ENCODE measurements at regions not wholly inside any gene's neighbourhood (a gene's known extent, or its start where the extent isn't known, plus 50 kb on each side); places are given as distances from the start of the nearest gene placed in this dataset.

DNA sequence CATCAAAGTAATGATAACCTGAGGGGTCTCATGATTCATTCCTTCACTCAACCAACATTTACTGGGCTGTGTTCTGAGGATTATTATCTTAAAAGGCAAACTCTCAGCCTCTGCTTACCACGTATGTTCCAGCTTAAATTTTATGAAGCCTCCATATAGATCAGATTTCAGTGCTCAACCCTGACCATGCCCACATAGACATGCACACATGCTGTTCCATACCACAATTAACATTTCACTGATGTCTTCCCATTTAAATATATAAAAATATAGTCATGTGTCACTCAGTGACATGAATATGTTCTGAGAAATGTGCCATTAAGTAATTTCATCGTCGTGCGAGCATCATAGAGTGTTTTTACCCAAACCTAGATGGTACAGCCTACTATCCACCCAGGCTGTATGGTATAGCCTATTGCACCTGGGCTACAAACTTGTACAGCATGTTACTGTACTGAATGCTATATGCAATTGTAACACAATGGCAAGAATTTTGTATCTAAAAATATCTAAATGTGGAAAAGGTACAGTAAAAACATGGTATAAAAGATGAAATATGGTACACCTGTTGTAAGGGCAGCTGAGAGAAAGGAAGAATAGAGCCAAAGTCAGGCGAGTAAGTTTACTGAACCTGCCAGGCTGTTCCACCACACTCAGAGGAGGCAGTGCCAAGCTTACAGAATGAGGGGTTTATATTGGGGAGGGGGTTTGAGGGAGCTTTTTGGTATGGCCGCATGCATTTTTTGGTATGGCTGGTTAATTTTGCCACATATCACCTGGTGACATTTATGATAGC lies 134.7 kb upstream of the ETV3 start:
- Histone ChIP-seq H3K27me3 (replicated peaks; ENCODE audit: insufficient read depth) (no peaks in the 10 kb centered on the region), H3K36me3 (no peaks in the 10 kb centered on the region), H3K4me3 (no peak overlapping the region), H3K9me3 (no peaks in the 10 kb centered on the region), H3K27ac (no peak overlapping the region), H3K4me1 (ENCODE audit: control insufficient read depth in 1 of 2, low read depth in 2 of 2) (no peaks in the 10 kb centered on the region)
- ATAC-seq (ENCODE audit: insufficient number of reproducible peaks, low FRiP score, low read depth) (no peak), DNase-seq (ENCODE audit: low spot score) (no peak)
- TF ChIP-seq, protein P1, sequence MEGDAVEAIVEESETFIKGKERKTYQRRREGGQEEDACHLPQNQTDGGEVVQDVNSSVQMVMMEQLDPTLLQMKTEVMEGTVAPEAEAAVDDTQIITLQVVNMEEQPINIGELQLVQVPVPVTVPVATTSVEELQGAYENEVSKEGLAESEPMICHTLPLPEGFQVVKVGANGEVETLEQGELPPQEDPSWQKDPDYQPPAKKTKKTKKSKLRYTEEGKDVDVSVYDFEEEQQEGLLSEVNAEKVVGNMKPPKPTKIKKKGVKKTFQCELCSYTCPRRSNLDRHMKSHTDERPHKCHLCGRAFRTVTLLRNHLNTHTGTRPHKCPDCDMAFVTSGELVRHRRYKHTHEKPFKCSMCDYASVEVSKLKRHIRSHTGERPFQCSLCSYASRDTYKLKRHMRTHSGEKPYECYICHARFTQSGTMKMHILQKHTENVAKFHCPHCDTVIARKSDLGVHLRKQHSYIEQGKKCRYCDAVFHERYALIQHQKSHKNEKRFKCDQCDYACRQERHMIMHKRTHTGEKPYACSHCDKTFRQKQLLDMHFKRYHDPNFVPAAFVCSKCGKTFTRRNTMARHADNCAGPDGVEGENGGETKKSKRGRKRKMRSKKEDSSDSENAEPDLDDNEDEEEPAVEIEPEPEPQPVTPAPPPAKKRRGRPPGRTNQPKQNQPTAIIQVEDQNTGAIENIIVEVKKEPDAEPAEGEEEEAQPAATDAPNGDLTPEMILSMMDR (IDR thresholded peaks at IDR 0.05) = no peak

DNA sequence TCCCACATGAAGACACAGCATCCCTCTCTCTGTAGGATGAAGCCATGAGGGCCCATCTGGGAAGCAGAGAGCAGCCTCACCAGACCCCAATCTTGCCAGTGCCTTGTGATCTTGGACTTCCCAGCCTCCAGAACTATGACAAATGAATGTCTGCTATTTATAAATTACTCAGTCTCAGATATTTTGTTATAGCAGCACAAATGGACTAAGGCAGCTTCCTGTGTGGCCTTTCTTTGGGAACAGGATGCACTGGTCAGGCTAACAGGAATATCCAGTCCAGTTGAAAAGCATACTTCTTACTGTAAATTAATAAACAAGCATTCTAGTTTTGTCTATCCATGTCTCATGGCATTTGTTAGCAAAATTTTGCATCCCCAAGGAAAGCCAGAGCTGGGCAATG lies 134.1 kb upstream of the ETV3 start:
- H3K9me3 ChIP-seq = no peaks in the 10 kb centered on the region
- no peaks in the 10 kb centered on the region for H3K27me3 ChIP-seq (replicated peaks; ENCODE audit: insufficient read depth)
- TF ChIP-seq, protein P1 (IDR thresholded peaks at IDR 0.05) = no peak
- no peaks in the 10 kb centered on the region for H3K4me1 ChIP-seq (ENCODE audit: control insufficient read depth in 1 of 2, low read depth in 2 of 2)
- H3K27ac ChIP-seq = no peak overlapping the region
- DNase-seq (ENCODE audit: low spot score) = no peak
- ATAC-seq (ENCODE audit: insufficient number of reproducible peaks, low FRiP score, low read depth) = no peak
- no peak overlapping the region for H3K4me3 ChIP-seq
- H3K36me3 ChIP-seq = no peaks in the 10 kb centered on the region

DNA sequence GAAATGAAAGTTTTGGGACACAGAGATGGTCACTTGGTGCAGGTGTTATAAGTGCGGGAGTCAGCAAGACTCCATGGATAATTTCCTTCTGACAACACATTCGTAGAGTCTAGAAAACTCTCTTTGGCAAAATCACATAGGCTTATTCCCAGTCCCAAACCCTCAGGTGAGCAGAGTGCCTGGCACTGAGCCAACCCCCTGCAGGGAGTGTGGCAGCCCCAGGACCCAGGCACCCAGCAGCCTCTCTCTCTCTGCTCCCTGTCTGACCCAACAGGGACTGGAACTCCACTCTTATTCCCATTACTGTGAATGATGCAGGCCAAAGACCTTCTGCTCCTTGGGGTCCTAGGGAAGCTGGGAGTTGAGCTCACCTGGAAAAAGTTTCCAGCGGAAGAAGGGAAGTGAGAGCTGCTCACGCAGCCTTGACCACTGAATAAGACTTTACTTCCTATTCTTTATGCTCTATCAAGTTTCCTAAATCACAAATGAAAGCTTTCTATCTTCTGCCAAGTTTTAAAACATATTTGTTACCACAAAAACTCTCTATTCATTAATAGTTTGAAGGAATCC lies 132.6 kb upstream of the ETV3 start:
- ATAC-seq (ENCODE audit: insufficient number of reproducible peaks, low FRiP score, low read depth) (no peak), DNase-seq (ENCODE audit: low spot score) (no peak)
- no peaks in the 10 kb centered on the region for H3K27me3 ChIP-seq (replicated peaks; ENCODE audit: insufficient read depth)
- no peaks in the 10 kb centered on the region for H3K4me1 ChIP-seq (ENCODE audit: control insufficient read depth in 1 of 2, low read depth in 2 of 2)
- no peak overlapping the region for H3K4me3 ChIP-seq
- H3K36me3 ChIP-seq = no peaks in the 10 kb centered on the region
- H3K27ac ChIP-seq = no peak overlapping the region
- TF ChIP-seq, protein P1 (IDR thresholded peaks at IDR 0.05) = no peak
- no peaks in the 10 kb centered on the region for H3K9me3 ChIP-seq

DNA sequence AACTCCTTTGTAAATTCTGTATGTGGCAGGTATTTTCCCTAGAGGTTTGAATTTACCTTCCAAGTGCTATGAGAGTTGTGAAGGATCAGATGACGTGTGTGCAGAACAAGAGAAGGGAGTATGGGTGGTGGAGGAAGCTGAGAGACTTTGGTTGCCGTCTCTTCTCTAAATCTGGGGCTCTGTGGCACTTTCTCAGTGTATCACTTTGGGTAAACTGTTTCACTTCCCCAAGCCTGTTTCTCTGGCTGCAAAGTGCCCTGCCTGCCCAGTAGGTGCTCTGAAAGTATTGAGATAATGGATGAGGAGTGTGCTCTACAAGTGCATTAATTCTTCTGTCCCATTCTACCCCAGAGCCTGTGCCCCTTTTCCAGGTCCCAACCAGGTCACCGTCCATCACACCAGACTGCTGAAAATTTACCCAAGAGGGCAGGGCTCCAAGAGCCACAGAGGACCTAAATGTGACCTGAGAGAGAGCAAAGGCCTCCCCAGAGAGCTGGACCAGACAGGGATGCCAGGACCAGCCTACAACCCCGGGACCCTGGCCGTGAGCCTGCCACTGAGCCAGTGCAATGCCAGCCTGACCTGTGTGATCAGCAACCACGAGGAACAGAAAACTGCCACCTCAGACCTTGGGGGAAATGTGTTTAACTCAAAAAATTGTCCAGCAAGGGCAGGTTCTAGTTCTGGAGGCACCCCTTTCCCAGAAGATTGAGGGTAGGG lies 131.6 kb upstream of the ETV3 start:
- Histone ChIP-seq H3K9me3 (no peaks in the 10 kb centered on the region), H3K27me3 (replicated peaks; ENCODE audit: insufficient read depth) (no peaks in the 10 kb centered on the region), H3K36me3 (no peaks in the 10 kb centered on the region), H3K27ac (no peak overlapping the region), H3K4me3 (no peak overlapping the region), H3K4me1 (ENCODE audit: control insufficient read depth in 1 of 2, low read depth in 2 of 2) (no peaks in the 10 kb centered on the region)
- ATAC-seq (ENCODE audit: insufficient number of reproducible peaks, low FRiP score, low read depth) = no peak
- TF ChIP-seq, protein P1 (IDR thresholded peaks at IDR 0.05) = no peak
- DNase-seq (ENCODE audit: low spot score) = no peak

DNA sequence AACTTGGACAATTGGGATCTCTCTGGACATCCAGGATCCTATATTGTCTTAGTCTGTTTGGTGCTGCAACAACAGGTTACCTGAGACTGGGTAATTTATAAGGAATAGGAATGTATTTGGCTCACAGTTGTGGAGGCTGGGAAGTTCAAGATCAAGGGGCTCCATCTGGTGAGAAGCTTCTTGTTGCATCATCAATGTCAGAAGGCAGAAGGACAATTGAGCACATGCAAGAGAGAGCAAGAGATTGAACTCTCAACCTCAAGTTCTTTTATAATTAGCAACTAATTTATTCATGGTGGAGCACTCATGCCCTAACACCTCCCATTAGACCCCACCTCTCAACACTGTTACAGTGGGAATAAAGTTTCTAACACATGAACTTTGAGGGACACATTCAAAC lies 124.7 kb upstream of the ETV3 start:
- no peak for ATAC-seq (ENCODE audit: insufficient number of reproducible peaks, low FRiP score, low read depth)
- no peaks in the 10 kb centered on the region for H3K27me3 ChIP-seq (replicated peaks; ENCODE audit: insufficient read depth)
- TF ChIP-seq, protein P1 (IDR thresholded peaks at IDR 0.05) = no peak
- no peaks in the 10 kb centered on the region for H3K4me1 ChIP-seq (ENCODE audit: control insufficient read depth in 1 of 2, low read depth in 2 of 2)
- H3K27ac ChIP-seq = no peak overlapping the region
- H3K4me3 ChIP-seq = no peak overlapping the region
- DNase-seq (ENCODE audit: low spot score) = no peak
- no peaks in the 10 kb centered on the region for H3K9me3 ChIP-seq
- H3K36me3 ChIP-seq = no peaks in the 10 kb centered on the region

Measured in thoracic aorta (tissue), 2 donors.